ENCODE measurements at regions not wholly inside any gene's neighbourhood (a gene's known extent, or its start where the extent isn't known, plus 50 kb on each side); places are given as distances from the start of the nearest gene placed in this dataset.

GRCh38 chr10:3689871-3690510 lies 95.0 kb downstream of the KLF6 start:
- DNase-seq = no peak

DNA sequence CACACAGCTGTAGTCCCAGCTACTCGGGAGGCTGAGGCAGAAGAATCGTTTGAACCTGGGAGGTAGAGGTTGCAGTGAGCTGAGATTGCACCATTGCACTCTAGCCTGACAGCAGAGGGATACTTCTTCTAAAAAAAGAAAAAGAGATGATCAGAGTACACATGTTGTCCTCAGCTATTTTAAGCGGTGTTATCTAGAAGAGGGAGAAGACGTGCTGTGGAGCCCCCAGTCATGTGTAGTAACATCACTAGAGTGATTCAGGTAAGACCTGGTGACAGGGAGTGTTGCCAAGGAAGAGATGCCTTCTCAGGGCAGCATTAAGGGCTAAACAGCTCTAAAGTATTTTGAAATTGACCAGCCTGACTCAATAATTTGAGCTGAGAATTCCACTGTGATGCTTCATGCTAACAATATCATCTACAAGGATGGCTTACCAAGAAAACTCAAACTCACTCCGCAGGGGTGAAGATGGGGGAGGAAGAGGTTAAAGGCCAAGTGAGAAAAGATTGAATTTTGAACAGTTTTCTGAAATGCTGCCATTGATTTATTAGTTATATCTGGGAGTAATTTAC lies 97.4 kb downstream of the KLF6 start:
- DNase-seq = no peak

DNA sequence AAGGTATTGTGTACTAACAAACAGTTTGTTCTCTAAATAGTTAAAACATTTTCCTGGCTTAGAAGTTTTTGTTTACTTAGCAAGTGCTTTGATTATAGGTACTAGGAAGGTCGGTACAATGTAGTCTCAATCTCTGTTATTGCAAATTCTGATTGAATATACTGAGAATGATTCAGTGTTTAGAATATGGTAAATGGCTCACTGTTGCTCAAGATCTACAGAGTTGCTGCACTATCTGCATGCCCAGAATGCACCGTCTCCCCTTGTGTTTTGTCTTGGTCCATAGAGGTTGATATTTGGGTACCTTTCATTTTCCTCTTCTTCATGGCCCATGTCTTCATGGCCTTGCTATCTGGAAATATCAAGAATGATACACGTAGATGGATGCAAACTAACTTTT lies 99.6 kb downstream of the KLF6 start:
- no peak for DNase-seq

DNA sequence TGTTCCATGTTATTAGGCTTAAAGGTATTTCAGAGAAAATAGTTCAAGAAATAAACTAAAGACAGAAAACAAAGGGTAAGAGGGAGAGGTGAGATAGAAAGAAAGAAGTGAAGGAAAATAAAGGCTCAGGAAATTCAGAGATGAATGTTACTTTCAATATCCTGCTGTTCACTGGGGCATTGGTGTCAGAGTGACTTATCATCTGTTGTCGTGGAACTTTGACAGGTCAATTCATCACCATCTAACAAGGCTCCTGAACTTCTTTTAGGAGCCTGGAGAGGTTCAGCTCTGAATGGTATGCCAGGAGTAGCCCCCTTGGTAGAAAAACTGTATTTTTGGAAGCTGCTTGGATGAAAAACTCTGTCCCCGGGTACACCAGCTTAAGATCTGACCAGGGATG lies 100.1 kb downstream of the KLF6 start:
- no peak for DNase-seq

- no peak for DNase-seq
Measured at GRCh38 chr10:3683560-3683959, 101.4 kb downstream of the KLF6 start.

DNA sequence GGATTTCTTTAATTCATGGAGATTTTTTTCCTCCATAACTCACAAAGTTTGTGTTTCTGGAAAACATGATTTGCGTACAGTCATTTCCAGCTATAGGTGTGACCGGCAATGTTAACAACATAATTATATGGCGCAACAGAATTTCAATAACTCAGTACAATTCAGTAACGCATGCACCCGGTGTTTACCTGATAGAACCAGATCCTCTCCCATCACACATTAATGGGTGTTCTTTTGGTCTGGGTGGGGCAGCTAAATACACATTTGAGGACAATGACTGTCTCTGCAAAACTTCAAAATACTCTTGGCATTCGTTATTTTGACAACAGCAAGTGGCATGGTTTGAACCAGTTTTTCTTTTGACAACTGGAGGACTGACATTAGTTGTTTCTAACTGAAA lies 102.3 kb downstream of the KLF6 start:
- no peak for DNase-seq

GRCh38 chr10:3681642-3682554 lies 103.1 kb downstream of the KLF6 start:
- no peak for DNase-seq

DNA sequence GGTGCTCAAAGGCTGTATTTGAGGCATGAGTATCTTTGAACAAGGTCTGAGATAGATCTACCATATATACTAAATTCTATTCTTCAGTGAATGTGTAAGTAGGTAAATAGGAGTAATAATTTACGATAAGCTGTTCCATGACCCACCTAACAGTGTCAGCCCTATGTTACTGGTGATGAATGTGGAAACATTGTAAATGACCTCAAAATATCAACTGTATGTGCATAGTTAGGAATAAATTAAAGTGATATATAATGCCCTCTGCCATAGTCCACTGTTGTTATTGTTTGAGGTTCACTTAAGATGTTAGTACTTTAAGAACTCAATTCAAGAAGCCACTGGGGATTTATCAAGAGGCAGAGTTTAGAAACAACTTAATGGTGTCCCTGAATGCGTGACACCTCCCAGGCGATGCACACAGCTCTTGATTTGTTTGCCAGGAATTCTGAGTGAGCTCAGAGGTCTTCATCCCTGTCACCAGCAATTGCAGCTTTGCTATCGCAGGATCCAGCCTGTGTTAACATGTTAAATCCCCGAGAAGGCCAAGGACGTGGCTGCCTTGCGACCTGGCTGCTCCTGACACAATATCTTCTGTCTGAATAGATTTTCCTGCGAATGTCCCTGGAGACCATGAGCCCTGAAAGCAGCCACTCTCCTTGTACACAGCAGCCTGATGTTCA lies 104.9 kb downstream of the KLF6 start:
- DNase-seq = no peak

DNA sequence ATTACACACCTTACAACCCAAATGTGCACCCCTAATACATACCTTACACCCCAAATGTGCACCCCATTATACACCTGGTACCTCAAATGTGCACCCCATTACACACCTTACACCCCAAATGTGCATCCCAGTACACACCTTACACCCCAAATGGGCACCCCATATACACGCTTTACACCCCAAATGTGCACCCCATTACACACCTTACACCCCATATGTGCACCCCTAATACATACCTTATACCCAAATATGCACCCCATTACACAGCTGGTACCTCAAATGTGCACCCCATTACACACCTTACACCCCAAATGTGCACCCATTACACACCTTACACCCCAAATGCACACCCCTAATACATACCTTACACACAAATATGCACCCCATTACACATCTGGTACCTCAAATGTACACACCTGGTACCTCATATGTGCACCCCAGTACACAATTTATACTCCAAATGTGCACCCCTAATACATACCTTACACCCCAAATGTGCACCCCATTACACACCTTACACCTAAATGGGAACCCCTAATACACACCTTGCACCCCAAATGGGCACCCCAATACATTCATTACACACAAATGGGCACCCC lies 106.3 kb downstream of the KLF6 start:
- DNase-seq = no peak

GRCh38 chr10:3676564-3676963 lies 108.4 kb downstream of the KLF6 start:
- peak; percentile 34 for DNase-seq

DNA sequence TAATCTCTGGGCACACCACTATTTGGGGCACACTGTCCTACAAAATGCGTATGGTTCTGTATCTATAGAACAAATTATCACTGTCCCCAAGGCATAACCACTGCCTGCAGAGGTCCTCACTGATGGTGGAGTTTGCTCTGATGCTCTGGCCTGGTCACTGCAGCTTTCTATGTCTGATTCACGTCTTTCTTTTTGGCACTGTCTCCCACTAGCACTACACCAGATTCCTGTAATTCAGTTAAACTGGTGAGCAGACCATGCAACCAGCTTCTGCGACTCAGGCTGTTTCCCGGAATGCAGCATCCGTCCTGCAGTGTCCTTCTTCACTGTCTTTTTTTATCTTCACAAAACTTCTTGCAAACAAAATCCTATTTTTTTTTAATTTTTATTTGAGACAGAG lies 112.8 kb downstream of the KLF6 start:
- DNase-seq = no peak

- DNase-seq = peak; percentile 63
Measured at GRCh38 chr10:3671386-3671955, 113.5 kb downstream of the KLF6 start.

DNA sequence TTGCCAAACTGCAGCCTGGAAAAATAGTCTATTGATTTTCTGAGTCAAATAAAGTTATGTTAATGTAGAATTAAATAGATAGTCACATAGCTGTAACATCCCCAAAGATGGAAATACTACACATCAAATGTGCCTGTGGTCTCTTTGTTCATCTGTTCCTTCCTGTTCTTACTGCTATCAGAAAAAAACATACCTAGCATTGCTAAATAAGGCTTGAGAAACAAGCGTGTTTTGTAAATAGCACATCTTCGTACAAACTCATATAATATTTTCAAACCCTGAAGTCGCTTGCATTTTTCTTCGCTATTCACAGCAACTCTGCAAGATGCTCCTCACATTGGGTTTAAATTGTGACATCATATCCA lies 116.1 kb downstream of the KLF6 start:
- DNase-seq = no peak

GRCh38 chr10:3668276-3668965 lies 116.6 kb downstream of the KLF6 start:
- DNase-seq = peak; percentile 12

DNA sequence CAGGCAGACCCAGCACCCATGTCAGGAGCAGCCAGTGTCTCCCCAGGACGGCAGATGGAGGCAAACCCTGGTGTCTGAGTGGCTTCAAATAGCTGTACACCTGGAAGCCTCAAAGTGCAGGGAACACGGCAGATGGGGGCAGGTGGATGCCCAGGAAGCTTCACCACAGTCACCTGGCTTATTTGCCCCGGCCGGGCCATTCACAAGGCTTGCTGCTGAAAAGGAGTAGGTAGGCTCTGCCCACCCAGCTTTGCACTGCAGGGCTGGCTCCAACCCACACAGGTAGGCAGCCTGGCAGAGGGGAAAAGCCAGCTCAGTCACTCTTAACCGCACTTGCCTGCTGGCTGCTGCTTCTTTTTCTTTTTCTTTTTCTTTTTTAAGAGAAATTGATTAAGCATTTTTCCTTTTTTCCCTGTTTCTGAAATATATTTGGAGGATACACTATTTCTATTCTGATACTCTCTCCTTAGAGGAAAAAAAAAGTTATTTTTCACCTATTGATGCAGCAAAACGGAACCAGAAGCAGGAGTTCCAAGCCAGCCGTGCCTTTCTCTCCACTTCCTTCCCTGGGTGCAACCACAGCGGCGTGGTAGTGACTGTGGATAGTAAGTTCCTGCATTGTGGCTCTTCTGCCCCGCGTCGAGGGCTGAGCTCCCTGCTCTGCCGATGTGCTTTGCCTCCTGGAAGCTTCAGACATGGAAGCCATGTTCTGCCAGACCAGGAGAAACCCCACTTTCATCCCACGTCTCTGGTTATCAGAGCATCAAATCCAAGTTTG lies 118.3 kb downstream of the KLF6 start:
- peak; percentile 47 for DNase-seq

DNA sequence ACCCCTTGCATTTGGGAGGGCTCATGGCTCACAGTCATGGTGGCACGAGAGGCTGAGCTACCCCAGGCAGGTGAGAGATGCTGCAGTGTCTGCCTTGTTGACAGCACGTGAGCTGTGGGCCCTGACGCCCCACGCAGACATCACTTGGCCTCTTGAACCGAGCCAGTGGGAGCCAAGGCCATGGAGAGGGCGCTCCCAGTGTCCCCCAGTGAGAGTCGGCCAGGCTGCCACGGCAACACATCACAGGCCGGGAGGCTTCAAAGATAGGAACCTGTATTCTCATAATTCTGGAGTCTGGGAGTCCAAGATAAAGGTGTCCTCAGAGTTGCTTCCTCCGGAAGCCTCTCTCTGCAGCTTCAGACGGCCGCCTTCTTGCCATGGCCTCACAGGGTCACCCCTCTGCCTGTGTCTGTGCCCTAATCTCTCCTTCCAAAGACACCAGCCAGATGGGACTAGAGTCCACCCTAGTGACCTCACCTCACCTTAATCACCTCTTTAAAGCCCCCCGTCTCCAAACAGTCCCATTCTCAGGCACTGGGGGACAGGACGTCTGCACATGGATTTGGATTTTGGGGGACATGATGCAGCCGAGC lies 119.6 kb downstream of the KLF6 start:
- DNase-seq = no peak

- no peak for DNase-seq
Measured at GRCh38 chr10:3662775-3663174, 122.2 kb downstream of the KLF6 start.

- DNase-seq = no peak
Measured at GRCh38 chr10:3661271-3661670, 123.7 kb downstream of the KLF6 start.

DNA sequence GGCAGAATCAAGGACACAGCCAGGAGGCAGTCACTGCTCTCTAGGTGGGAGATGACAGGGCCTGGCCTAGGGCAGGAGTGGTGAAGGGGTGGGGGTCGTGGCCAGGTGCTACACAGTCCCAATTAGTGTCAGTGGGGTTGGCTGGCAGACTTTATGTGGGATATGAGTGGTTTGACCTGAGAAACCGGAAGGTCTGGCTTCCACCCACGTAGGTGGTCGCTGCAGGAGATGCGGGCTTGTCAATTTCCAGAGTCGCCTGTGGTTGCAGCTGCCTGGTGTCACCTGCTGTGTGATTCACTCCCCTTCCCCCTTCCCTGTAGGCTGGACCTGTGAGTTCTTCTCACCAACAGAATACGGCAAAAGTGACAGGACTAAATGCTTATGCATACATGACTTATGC lies 124.3 kb downstream of the KLF6 start:
- no peak for DNase-seq

DNA sequence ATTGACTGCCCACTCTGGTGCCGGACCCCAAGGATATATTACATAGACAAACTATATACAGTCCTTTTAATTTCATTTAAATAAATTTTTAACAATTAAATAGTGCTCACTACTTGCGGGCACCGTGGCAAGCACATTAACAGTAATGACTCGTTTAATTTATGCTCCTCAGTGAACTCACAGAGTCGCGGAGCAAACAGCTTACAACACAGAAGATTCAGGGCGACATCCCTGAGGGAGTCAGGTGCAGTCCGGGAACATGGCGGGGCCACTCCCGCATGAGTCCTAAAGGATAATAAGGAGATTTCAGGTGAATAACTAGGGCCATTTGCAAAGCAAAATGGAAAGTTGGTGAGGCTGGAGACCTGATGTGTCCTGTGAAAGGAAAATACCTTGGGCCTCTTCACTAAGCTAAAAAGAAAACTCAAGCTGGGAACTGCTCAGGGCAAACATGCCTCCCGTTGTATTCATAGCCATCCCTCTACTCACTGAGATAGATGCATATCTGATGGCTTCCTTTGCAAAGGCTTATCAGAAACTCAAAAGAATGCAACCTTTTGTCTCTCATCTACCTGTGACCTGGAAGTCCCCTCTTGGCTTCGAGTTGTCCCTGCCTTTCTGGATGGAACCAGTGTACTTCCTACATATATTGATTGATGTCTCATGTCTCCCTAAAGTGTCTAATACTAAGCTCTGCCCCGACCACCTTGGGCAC lies 125.6 kb downstream of the KLF6 start:
- no peak for DNase-seq

Measured in suppressor macrophage treated with lipopolysaccharide for 4 hours (primary cell).